ENCODE measurements at regions not wholly inside any gene's neighbourhood (a gene's known extent, or its start where the extent isn't known, plus 50 kb on each side); places are given as distances from the start of the nearest gene placed in this dataset.

DNA sequence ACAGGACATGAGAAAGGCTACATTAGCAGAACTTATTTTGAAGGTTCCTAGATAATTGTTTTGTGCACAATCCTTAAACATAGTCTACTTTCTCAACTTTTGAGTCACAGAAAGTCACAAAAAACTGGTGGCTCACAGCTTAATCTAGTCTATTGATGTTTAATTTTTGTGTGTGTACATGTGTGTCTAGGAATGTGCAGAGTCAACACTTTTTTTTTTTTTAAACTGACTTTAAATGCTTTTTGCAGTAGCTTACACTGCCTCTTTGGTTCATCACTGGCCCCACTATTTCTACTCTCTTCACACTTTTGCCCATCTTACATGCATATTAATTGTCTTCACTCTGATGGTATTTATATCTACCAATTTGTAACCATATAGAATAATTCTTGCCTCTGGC is 566.9 kb downstream of the BCKDHB start:
- Histone ChIP-seq H3K27me3 (replicated peaks; ENCODE audit: insufficient read depth) (no peaks in the 10 kb centered on the region), H3K9me3 (no peaks in the 10 kb centered on the region), H3K4me3 (no peak overlapping the region), H3K36me3 (no peaks in the 10 kb centered on the region), H3K27ac (no peak overlapping the region), H3K4me1 (replicated peaks) (no peaks in the 10 kb centered on the region)
- TF ChIP-seq POLR2A (IDR thresholded peaks at IDR 0.05) (no peak), POLR2AphosphoS5 (IDR thresholded peaks at IDR 0.05) (no peak)
- TF ChIP-seq, protein P1, sequence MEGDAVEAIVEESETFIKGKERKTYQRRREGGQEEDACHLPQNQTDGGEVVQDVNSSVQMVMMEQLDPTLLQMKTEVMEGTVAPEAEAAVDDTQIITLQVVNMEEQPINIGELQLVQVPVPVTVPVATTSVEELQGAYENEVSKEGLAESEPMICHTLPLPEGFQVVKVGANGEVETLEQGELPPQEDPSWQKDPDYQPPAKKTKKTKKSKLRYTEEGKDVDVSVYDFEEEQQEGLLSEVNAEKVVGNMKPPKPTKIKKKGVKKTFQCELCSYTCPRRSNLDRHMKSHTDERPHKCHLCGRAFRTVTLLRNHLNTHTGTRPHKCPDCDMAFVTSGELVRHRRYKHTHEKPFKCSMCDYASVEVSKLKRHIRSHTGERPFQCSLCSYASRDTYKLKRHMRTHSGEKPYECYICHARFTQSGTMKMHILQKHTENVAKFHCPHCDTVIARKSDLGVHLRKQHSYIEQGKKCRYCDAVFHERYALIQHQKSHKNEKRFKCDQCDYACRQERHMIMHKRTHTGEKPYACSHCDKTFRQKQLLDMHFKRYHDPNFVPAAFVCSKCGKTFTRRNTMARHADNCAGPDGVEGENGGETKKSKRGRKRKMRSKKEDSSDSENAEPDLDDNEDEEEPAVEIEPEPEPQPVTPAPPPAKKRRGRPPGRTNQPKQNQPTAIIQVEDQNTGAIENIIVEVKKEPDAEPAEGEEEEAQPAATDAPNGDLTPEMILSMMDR (IDR thresholded peaks at IDR 0.05) = no peak
- DNase-seq (ENCODE audit: low spot score) = no peak
- intact Hi-C loops (cut with DNase I) = no loop called here

DNA sequence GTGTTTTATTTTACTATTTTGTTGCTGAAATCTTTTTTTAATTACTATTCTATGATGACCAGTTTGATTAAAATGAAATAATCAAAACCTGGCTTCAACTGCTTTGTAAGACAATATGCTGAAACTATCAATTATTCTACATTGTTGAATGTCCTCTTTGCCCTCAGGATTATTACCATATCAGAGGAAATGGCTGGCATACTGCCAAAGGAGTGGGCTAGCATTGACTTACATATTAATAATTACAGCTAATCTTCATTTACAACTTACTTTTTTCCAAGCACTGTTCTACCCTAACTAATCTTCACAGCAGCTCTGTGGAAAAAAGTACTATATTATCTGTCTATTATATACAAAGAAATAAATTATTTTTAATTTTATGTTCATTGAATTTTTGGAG is 560.5 kb downstream of the BCKDHB start:
- no peaks in the 10 kb centered on the region for H3K36me3 ChIP-seq
- TF ChIP-seq POLR2AphosphoS5 (IDR thresholded peaks at IDR 0.05) = no peak
- no peak for TF ChIP-seq POLR2A (IDR thresholded peaks at IDR 0.05)
- TF ChIP-seq, protein P1 (IDR thresholded peaks at IDR 0.05) = no peak
- H3K9me3 ChIP-seq = no peaks in the 10 kb centered on the region
- intact Hi-C loops (cut with DNase I) = no loop called here
- no peak for DNase-seq (ENCODE audit: low spot score)
- no peaks in the 10 kb centered on the region for H3K4me1 ChIP-seq (replicated peaks)
- H3K27ac ChIP-seq = no peak overlapping the region
- H3K4me3 ChIP-seq = no peak overlapping the region
- H3K27me3 ChIP-seq (replicated peaks; ENCODE audit: insufficient read depth) = no peaks in the 10 kb centered on the region

DNA sequence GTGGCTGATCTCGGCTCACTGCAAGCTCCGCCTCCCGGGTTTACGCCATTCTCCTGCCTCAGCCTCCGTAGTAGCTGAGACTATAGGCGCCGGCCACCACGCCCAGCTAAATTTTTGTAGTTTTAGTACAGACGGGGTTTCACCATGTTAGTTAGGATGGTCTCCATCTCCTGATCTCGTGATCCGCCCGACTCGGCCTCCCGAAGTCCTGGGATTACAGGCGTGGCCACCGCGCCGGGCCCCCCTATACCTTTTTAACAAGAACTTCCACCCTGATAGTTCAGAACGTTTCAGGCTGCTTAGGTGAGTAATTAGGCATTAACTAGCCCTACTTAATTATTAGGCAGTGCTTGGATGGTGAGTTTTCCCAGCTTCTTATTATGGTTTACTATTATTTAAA is 552.5 kb downstream of the BCKDHB start:
- Histone ChIP-seq H3K9me3 (no peaks in the 10 kb centered on the region), H3K4me3 (no peak overlapping the region), H3K27me3 (replicated peaks; ENCODE audit: insufficient read depth) (no peaks in the 10 kb centered on the region), H3K4me1 (replicated peaks) (no peaks in the 10 kb centered on the region), H3K36me3 (no peaks in the 10 kb centered on the region), H3K27ac (no peak overlapping the region)
- TF ChIP-seq, protein P1 (IDR thresholded peaks at IDR 0.05) = no peak
- TF ChIP-seq POLR2AphosphoS5 (IDR thresholded peaks at IDR 0.05) = no peak
- TF ChIP-seq POLR2A (IDR thresholded peaks at IDR 0.05) = no peak
- DNase-seq (ENCODE audit: low spot score) = no peak
- 89% methylated on average over 19 of the region's 19 CpGs for WGBS
- intact Hi-C loops (cut with DNase I) = no loop called here

- no peak overlapping the region for H3K4me3 ChIP-seq
- TF ChIP-seq POLR2AphosphoS5 (IDR thresholded peaks at IDR 0.05) (no peak), POLR2A (IDR thresholded peaks at IDR 0.05) (no peak)
- TF ChIP-seq, protein P1 (IDR thresholded peaks at IDR 0.05) = no peak
- 80% methylated on average over 4 of the region's 4 CpGs for WGBS
- DNase-seq (ENCODE audit: low spot score) = no peak
- no peaks in the 10 kb centered on the region for H3K4me1 ChIP-seq (replicated peaks)
- H3K9me3 ChIP-seq = no peaks in the 10 kb centered on the region
- no peak overlapping the region for H3K27ac ChIP-seq
- no peaks in the 10 kb centered on the region for H3K27me3 ChIP-seq (replicated peaks; ENCODE audit: insufficient read depth)
- intact Hi-C loops (cut with DNase I) = no loop called here
- H3K36me3 ChIP-seq = no peaks in the 10 kb centered on the region
Measured at GRCh38 chr6:80647156-80647555, 540.7 kb downstream of the BCKDHB start.

- intact Hi-C loops (cut with DNase I) = no loop called here
- Histone ChIP-seq H3K27ac (no peak overlapping the region), H3K4me1 (replicated peaks) (no peaks in the 10 kb centered on the region), H3K27me3 (replicated peaks; ENCODE audit: insufficient read depth) (no peaks in the 10 kb centered on the region), H3K9me3 (no peaks in the 10 kb centered on the region), H3K4me3 (no peak overlapping the region), H3K36me3 (no peaks in the 10 kb centered on the region)
- no peak for DNase-seq (ENCODE audit: low spot score)
- TF ChIP-seq POLR2A (IDR thresholded peaks at IDR 0.05) = no peak
- TF ChIP-seq, protein P1 (IDR thresholded peaks at IDR 0.05) = no peak
- no peak for TF ChIP-seq POLR2AphosphoS5 (IDR thresholded peaks at IDR 0.05)
- 81% methylated on average over 2 of the region's 2 CpGs for WGBS
Measured at GRCh38 chr6:80643881-80644280, 537.4 kb downstream of the BCKDHB start.

Data from prostate gland (tissue), 2 donors.